CD8-positive, alpha-beta memory T cell (primary cell): ENCODE measurements at regions not wholly inside any gene's neighbourhood (a gene's known extent, or its start where the extent isn't known, plus 50 kb on each side); places are given as distances from the start of the nearest gene placed in this dataset.

Experiments used
- CTCF ChIA-PET: fragments of 350-600 bp; sonication (Branson Sonifier 250); formaldehyde crosslinking; loops from one replicate; lab custom pipeline; 2021; ENCODE audit warnings: antibody characterized with exemption; lab: Charles Lee
- POLR2A ChIA-PET: fragments of 350-600 bp; sonication (Branson Sonifier 250); formaldehyde crosslinking; loops from one replicate; lab custom pipeline; 2021; ENCODE audit warnings: antibody characterized with exemption; lab: Charles Lee
- DNase-seq, 5 donors: peaks; one replicate each; pipeline versions ENCODE4 v3.0.0 to v3.0.0-alpha.2; 2020 to 2022; ENCODE audit warnings: mixed read lengths in 1 of 5
- H3K27ac ChIP-seq: one replicate; pipeline ENCODE4 v1.7.0; 2013; ENCODE audit warnings: low read depth, mild to moderate bottlenecking, low read length, moderate library complexity
- H3K27me3 ChIP-seq: 2 replicates; pipeline ENCODE4 v1.7.0; 2013; ENCODE audit warnings: low read length, mild to moderate bottlenecking; ENCODE audit not compliant: insufficient read depth, poor library complexity, severe bottlenecking
- H3K36me3 ChIP-seq: 2 replicates; pipeline ENCODE4 v1.7.0; 2013; ENCODE audit warnings: mild to moderate bottlenecking, low read length, moderate library complexity; ENCODE audit not compliant: insufficient read depth
- H3K4me1 ChIP-seq: 2 replicates; pipeline ENCODE4 v1.7.0; 2013; ENCODE audit warnings: mild to moderate bottlenecking, low read length, moderate library complexity; ENCODE audit not compliant: insufficient read depth
- H3K4me3 ChIP-seq: 2 replicates; pipeline ENCODE4 v1.7.0; 2013; ENCODE audit warnings: mild to moderate bottlenecking, low read length
- H3K9me3 ChIP-seq: 2 replicates; pipeline ENCODE4 v1.7.0; 2013; ENCODE audit warnings: mild to moderate bottlenecking, low read length
- H3K27ac Mint-ChIP-seq, 8 donors: one replicate each; pipeline ENCODE4 v1.8.0; 2020 to 2021; ENCODE audit warnings: mixed read lengths in 8 of 8, mild to moderate bottlenecking in 6 of 8, inconsistent platforms in 3 of 8, moderate library complexity in 3 of 8
- H3K27me3 Mint-ChIP-seq, 2 donors: one replicate each; pipeline ENCODE4 v1.8.0; 2020 to 2021; ENCODE audit warnings: mixed read lengths in 2 of 2, mild to moderate bottlenecking in 1 of 2, moderate library complexity in 1 of 2
- H3K36me3 Mint-ChIP-seq, 3 donors: one replicate each; pipeline ENCODE4 v1.8.0; 2020 to 2021; ENCODE audit warnings: mixed read lengths in 3 of 3, inconsistent platforms in 1 of 3, mild to moderate bottlenecking in 1 of 3
- H3K4me1 Mint-ChIP-seq, 3 donors: one replicate each; pipeline ENCODE4 v1.8.0; 2020 to 2021; ENCODE audit warnings: mixed read lengths in 3 of 3, inconsistent platforms in 1 of 3, mild to moderate bottlenecking in 1 of 3
- H3K4me3 Mint-ChIP-seq, 7 donors: one replicate each; pipeline ENCODE4 v1.8.0; 2020 to 2021; ENCODE audit warnings: mixed read lengths in 7 of 7, mild to moderate bottlenecking in 6 of 7, moderate library complexity in 4 of 7, inconsistent platforms in 2 of 7
- H3K9me3 Mint-ChIP-seq, 5 donors: one replicate each; pipeline ENCODE4 v1.8.0; 2020 to 2022; ENCODE audit warnings: mixed read lengths in 5 of 5, mild to moderate bottlenecking in 3 of 5, moderate library complexity in 2 of 5, inconsistent platforms in 1 of 5

DNA sequence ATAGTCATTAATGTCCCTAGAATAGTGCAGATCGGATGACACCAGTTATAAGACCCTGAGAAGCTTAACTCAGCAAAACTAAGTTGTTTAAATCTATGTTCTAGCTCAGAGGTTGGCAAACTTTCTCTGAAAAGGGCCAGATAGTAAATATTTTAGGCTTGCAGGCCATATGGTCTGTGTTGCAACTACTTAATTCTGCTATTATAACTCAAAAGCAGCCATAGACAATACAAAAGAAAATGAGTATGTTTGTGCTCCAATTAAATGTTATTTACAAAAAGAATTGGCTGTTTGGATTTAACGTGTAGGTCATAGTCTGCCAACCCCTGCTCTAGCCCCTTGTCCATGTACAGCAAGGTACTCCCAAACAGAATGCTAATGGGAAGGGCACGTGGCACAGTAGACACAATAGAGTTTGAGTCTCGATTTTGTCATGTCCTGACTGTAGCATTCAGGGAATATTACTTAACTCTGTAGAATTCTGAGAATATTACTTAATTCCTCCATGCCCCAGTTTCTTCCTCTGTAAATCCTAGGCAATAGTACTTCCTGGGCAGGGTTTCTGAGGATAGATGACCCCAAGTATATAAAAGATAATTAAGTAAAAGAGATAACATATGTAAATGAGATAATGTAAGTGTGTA lies 70.5 kb upstream of the ATP2C1 start:
- Histone ChIP-seq H3K4me1 (no peaks in the 10 kb centered on the region), H3K36me3 (no peaks in the 10 kb centered on the region), H3K27ac (no peak overlapping the region), H3K9me3 (no peaks in the 10 kb centered on the region), H3K4me3 (no peak overlapping the region), H3K27me3 (no peaks in the 10 kb centered on the region)
- CTCF ChIA-PET, result no interaction called here
- no peak overlapping the region for H3K4me3 Mint-ChIP-seq
- no peaks in the 10 kb centered on the region for H3K9me3 Mint-ChIP-seq
- DNase-seq, result no peak
- no peaks in the 10 kb centered on the region for H3K4me1 Mint-ChIP-seq
- POLR2A ChIA-PET, result interaction anchor here (0.6 kb wide), 1 partner anchor 53 kb away, joined by 3 read pairs; no protein-coding TSS in a partner anchor
- H3K36me3 Mint-ChIP-seq, result no peaks in the 10 kb centered on the region
- H3K27ac Mint-ChIP-seq, result no peak overlapping the region
- H3K27me3 Mint-ChIP-seq, result peaks cover 3 to 20% of the 10 kb centered on the region in 2 donors

DNA sequence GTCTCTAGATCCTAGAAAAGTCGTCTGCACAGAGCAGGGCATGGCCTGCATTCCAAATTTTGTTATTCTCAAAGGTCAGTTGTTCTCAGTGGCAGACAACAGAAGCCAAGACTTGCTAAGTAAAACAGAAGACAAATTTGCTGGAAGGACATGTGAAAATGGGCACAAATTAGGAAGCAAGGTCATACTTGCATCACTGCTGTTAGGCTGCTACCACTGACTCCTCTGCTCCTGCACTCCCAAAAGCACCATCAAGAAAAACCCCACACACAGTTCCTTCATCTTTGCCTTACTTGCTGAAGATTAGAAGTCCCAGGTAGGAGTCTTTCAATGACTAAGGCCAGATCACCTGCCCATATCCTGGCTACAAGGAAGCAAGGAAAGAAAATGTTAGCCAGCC lies 69.9 kb upstream of the ATP2C1 start:
- no peak for DNase-seq
- no peak overlapping the region for H3K4me3 ChIP-seq
- no peaks in the 10 kb centered on the region for H3K4me1 ChIP-seq
- POLR2A ChIA-PET, result no interaction called here
- CTCF ChIA-PET, result no interaction called here
- H3K36me3 ChIP-seq, result no peaks in the 10 kb centered on the region
- no peaks in the 10 kb centered on the region for H3K9me3 Mint-ChIP-seq
- H3K27me3 ChIP-seq, result no peaks in the 10 kb centered on the region
- H3K4me1 Mint-ChIP-seq, result no peaks in the 10 kb centered on the region
- peaks cover 3 to 14% of the 10 kb centered on the region in 2 donors for H3K27me3 Mint-ChIP-seq
- no peaks in the 10 kb centered on the region for H3K9me3 ChIP-seq
- no peaks in the 10 kb centered on the region for H3K36me3 Mint-ChIP-seq
- H3K4me3 Mint-ChIP-seq, result no peak overlapping the region
- H3K27ac Mint-ChIP-seq, result peak overlapping the region in 1 of 8 donors; percentile 69
- H3K27ac ChIP-seq, result no peak overlapping the region

DNA sequence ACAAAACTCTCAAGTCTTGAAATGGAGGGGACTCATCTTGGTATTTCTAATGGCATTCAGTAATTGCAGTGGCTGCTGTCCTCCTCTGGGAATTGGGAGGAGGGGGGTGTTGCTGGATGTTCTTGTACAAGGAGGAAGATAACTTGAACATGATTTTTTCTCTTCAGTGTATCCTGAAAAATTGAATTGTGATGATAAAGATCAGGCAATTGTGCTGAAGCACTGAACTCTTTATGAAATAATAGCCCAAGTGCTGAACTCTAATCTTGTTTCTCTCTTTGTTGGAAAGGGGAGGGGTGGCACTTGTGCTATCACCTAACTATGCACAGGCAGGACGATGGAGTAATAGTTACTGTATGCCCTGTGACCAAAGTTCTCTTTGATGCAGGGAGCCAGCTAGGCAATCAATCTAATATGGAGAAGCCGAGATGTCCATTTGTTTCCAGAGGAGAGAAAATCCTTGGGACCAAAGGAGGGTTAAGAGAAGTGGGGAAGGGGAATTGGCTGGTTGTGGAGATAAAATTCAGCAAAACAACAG lies 68.1 kb upstream of the ATP2C1 start:
- no peaks in the 10 kb centered on the region for H3K36me3 ChIP-seq
- H3K27ac ChIP-seq, result no peak overlapping the region
- no peaks in the 10 kb centered on the region for H3K4me1 ChIP-seq
- Mint-ChIP-seq H3K4me1 (no peaks in the 10 kb centered on the region), H3K9me3 (no peaks in the 10 kb centered on the region), H3K36me3 (no peaks in the 10 kb centered on the region), H3K27ac (no peak overlapping the region), H3K27me3 (peaks cover 4 to 14% of the 10 kb centered on the region in 2 donors), H3K4me3 (no peak overlapping the region)
- DNase-seq, result no peak
- no peak overlapping the region for H3K4me3 ChIP-seq
- CTCF ChIA-PET, result no interaction called here
- no peaks in the 10 kb centered on the region for H3K9me3 ChIP-seq
- no peaks in the 10 kb centered on the region for H3K27me3 ChIP-seq
- POLR2A ChIA-PET, result no interaction called here

DNA sequence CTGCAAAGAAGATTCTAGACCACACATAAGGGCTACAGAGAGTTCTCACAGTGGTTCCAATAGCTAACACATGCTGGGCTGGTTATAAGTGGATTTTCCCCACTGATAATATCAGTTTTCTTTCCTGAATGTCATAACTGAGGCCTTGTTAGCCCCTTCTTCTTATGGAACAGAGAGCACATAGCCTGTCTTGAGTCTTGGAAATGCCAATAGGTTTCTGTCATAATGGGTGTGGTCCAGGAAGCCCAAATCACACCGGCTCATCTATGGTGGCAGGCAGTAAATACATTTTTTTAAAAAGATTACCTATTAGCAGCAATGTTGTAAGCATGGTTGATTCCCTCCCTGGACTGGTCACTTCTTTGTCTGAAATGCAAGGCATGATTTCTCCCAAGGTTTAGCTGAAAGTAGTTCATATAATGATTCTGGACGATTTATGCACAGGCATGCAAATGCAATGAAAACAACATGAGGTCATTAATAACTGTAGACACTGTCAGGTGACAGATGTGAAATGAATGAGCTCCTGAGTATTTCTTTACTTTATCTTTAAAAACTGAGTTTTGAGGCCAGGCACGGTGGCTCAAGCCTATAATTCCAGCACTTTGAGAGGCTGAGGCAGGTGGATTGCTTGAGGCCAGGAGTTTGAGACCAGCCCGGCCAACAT lies 67.2 kb upstream of the ATP2C1 start:
- Histone ChIP-seq H3K27ac (no peak overlapping the region), H3K4me3 (no peak overlapping the region), H3K36me3 (no peaks in the 10 kb centered on the region), H3K27me3 (no peaks in the 10 kb centered on the region), H3K9me3 (no peaks in the 10 kb centered on the region), H3K4me1 (no peaks in the 10 kb centered on the region)
- Mint-ChIP-seq H3K27me3 (peaks cover 6 to 16% of the 10 kb centered on the region in 2 donors), H3K9me3 (no peaks in the 10 kb centered on the region), H3K27ac (no peak overlapping the region), H3K36me3 (no peaks in the 10 kb centered on the region), H3K4me3 (no peak overlapping the region), H3K4me1 (no peaks in the 10 kb centered on the region)
- CTCF ChIA-PET, result no interaction called here
- DNase-seq, result no peak
- POLR2A ChIA-PET, result no interaction called here

DNA sequence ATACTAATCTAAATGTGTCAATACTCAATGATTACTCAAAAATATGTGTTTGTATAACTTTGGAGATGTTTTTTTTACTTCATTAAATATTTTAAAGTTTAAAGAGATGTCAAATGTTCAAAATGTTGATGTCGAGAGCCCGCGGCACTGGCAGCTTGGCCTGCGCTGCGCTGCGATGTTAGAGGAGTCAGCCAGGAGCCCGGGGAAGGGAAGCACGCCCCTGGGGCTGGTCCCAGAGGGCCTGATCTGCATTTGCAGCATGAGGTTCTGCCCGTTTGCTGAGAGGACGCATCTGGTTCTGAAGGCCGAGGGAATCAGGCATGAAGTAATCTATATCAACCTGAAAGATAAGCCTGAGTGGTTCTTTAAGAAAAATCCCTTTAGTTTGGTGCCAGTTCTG lies 66.4 kb upstream of the ATP2C1 start:
- Histone ChIP-seq H3K4me1 (no peaks in the 10 kb centered on the region), H3K4me3 (no peak overlapping the region), H3K9me3 (no peaks in the 10 kb centered on the region), H3K27me3 (no peaks in the 10 kb centered on the region), H3K27ac (no peak overlapping the region), H3K36me3 (no peaks in the 10 kb centered on the region)
- Mint-ChIP-seq H3K9me3 (no peaks in the 10 kb centered on the region), H3K36me3 (no peaks in the 10 kb centered on the region), H3K27ac (no peak overlapping the region), H3K27me3 (peaks cover 6 to 16% of the 10 kb centered on the region in 2 donors), H3K4me1 (no peaks in the 10 kb centered on the region), H3K4me3 (no peak overlapping the region)
- ChIA-PET CTCF (no interaction called here), POLR2A (no interaction called here)
- DNase-seq, result no peak

DNA sequence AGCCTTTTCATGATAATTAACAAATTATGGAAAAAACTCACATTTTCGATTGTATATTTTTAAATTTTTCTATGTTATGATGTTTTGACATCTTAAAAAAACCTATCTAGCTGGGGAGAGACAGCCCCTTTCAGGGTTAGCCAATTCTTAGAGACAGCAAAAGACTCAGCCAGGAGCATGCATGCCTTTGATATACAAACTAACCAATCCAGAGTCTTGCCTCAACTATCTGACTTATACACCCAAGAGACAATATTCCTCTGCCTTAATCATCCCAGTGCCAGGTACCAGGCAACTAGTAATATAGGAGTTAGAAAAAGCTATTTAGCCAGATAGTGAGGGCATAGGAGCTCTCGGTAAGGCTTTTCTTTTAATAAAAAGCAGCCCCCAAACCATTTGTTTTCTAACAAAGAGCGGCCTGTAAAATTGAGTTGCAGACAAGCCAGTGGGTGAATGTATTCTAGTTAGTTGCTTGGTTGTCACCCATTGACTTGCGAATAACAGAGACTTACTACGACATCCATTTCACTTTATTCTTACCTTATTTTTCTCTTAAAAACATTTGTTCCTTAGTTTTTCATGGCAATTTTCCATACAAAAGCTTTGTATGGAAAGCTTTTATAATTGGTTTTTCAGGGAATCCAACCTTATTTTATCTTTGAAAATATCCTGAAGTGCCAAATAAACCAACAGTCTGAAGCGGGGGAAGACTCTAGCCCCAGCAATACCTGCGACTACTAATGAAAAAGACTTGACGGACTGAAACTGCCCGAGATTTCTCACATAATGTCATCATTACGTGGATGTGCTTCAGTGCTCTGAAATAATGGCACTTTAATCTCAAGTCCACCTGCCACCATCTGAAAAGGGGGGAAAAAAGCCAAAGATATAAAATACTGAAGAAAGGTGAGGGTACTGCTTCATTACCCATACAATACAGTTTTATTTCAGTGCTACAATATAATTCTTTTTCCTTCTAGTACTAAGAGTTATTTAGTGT lies 64.6 kb upstream of the ATP2C1 start:
- H3K27ac ChIP-seq, result no peak overlapping the region
- H3K4me1 ChIP-seq, result no peaks in the 10 kb centered on the region
- Mint-ChIP-seq H3K27me3 (peaks cover 6 to 10% of the 10 kb centered on the region in 2 donors), H3K4me3 (no peak overlapping the region), H3K9me3 (no peaks in the 10 kb centered on the region), H3K4me1 (no peaks in the 10 kb centered on the region), H3K36me3 (no peaks in the 10 kb centered on the region), H3K27ac (no peak overlapping the region)
- DNase-seq, result no peak
- no peak overlapping the region for H3K4me3 ChIP-seq
- H3K27me3 ChIP-seq, result no peaks in the 10 kb centered on the region
- no peaks in the 10 kb centered on the region for H3K9me3 ChIP-seq
- ChIA-PET POLR2A (no interaction called here), CTCF (no interaction called here)
- no peaks in the 10 kb centered on the region for H3K36me3 ChIP-seq

DNA sequence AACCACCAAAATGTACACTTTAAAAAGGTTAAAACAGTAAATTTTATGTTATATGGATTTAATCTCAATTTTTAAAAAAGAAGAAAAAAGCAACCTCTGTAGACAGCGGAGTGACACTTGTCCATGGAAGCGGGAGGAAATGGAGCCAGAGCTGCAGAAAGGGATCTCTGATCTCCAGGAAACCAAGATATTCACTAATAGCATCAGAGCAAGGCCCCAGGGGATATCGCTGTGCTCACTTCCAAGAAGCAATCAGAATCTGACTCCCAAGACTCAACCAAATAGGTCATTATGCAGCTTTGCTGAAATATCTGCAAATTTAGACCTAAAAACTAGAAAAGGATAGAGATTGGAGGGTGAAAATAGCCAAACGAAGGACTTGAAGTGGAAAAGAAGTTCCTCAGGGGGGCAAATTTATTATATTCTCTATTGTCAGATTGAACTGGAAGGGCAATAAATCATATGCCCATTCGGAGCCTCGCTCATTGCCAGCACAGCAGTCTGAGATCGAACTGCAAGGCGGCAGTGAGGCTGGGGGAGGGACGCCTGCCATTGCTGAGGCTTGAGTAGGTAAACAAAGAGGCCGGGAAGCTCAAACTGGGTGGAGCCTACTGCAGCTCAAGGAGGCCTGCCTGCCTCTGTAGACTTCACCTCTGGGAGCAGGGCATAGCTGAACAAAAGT lies 62.0 kb upstream of the ATP2C1 start:
- no peak overlapping the region for H3K27ac Mint-ChIP-seq
- H3K4me1 Mint-ChIP-seq, result no peaks in the 10 kb centered on the region
- H3K4me3 Mint-ChIP-seq, result no peak overlapping the region
- ChIA-PET POLR2A (no interaction called here), CTCF (no interaction called here)
- H3K27ac ChIP-seq, result no peak overlapping the region
- no peak overlapping the region for H3K4me3 ChIP-seq
- H3K36me3 Mint-ChIP-seq, result no peaks in the 10 kb centered on the region
- peaks cover 6% of the 10 kb centered on the region in 2 donors for H3K27me3 Mint-ChIP-seq
- H3K4me1 ChIP-seq, result no peaks in the 10 kb centered on the region
- no peak for DNase-seq
- no peaks in the 10 kb centered on the region for H3K27me3 ChIP-seq
- no peaks in the 10 kb centered on the region for H3K9me3 Mint-ChIP-seq
- no peaks in the 10 kb centered on the region for H3K9me3 ChIP-seq
- no peaks in the 10 kb centered on the region for H3K36me3 ChIP-seq
